Liver (tissue), 7 donors: ENCODE measurements at regions not wholly inside any gene's neighbourhood (a gene's known extent, or its start where the extent isn't known, plus 50 kb on each side); places are given as distances from the start of the nearest gene placed in this dataset.

Source experiments
- DNase-seq: peaks from one replicate; pipeline ENCODE4 v3.0.0-alpha.2; 2017; ENCODE audit warnings: low spot score
- H3K27ac ChIP-seq, 2 donors: one replicate each; pipeline ENCODE4 v1.7.0; 2013; ENCODE audit warnings: inconsistent platforms in 2 of 2, low read length in 2 of 2, control low read depth in 1 of 2, low read depth in 1 of 2, mild to moderate bottlenecking in 1 of 2
- H3K27me3 ChIP-seq, 4 donors: one replicate each; pipeline versions ENCODE4 v1.6.1 to v1.7.0; 2013; ENCODE audit warnings: low read length in 3 of 4, inconsistent platforms in 1 of 4, mild to moderate bottlenecking in 1 of 4, moderate library complexity in 1 of 4; ENCODE audit not compliant: control insufficient read depth in 4 of 4, insufficient read depth in 4 of 4
- H3K36me3 ChIP-seq, 4 donors: one replicate each; pipeline versions ENCODE4 v1.6.1 to v1.7.0; 2013; ENCODE audit warnings: low read length in 3 of 4, mild to moderate bottlenecking in 3 of 4, low read depth in 1 of 4, moderate library complexity in 1 of 4; ENCODE audit not compliant: control insufficient read depth in 4 of 4, insufficient read depth in 3 of 4
- H3K4me1 ChIP-seq, 4 donors: one replicate each; pipeline versions ENCODE4 v1.6.1 to v1.7.0; 2013; ENCODE audit warnings: low read length in 3 of 4, mild to moderate bottlenecking in 3 of 4, moderate library complexity in 1 of 4; ENCODE audit not compliant: control insufficient read depth in 4 of 4, insufficient read depth in 4 of 4
- H3K4me3 ChIP-seq, 3 donors: one replicate each; pipeline versions ENCODE4 v1.6.1 to v1.7.0; 2013; ENCODE audit warnings: low read length in 3 of 3, control low read depth in 1 of 3, low read depth in 1 of 3, mild to moderate bottlenecking in 1 of 3
- H3K9ac ChIP-seq, 2 donors: one replicate each; pipeline ENCODE4 v1.7.0; 2013; ENCODE audit warnings: low read length in 2 of 2, mild to moderate bottlenecking in 2 of 2, moderate library complexity in 2 of 2, control low read depth in 1 of 2, low read depth in 1 of 2
- H3K9me3 ChIP-seq, 4 donors: one replicate each; pipeline versions ENCODE4 v1.6.1 to v1.7.0; 2013; ENCODE audit warnings: low read length in 3 of 4; ENCODE audit not compliant: control insufficient read depth in 4 of 4
- ATF3 ChIP-seq: IDR thresholded peaks from 2 replicates; pipeline ENCODE4 v1.6.1; 2016; ENCODE audit warnings: antibody characterized with exemption
- CTCF ChIP-seq: fragments of 150-350 bp; IDR thresholded peaks from 2 replicates; pipeline ENCODE4 v1.5.1; 2017; ENCODE audit warnings: improper control_type of control experiment, low read depth, low read length; ENCODE audit not compliant: missing input control
- EGR1 ChIP-seq, 2 donors: IDR thresholded peaks; 2 replicates each; pipeline ENCODE4 v1.6.1; 2016 to 2018; ENCODE audit warnings: antibody characterized with exemption in 2 of 2, low read depth in 2 of 2
- FOXA1 ChIP-seq: IDR thresholded peaks from 2 replicates; pipeline ENCODE4 v1.6.1; 2016; ENCODE audit warnings: antibody characterized with exemption
- GABPA ChIP-seq, 2 donors: IDR thresholded peaks in 1 of 2; conservative IDR thresholded peaks in 1 of 2; 2 replicates each; pipeline ENCODE4 v1.6.1; 2016; ENCODE audit warnings: antibody characterized with exemption in 2 of 2, mild to moderate bottlenecking in 1 of 2, moderate library complexity in 1 of 2
- HNF4A ChIP-seq, 2 donors: conservative IDR thresholded peaks; 2 replicates each; pipeline ENCODE4 v1.6.1; 2016; ENCODE audit warnings: antibody characterized with exemption in 2 of 2, mild to moderate bottlenecking in 2 of 2
- HNF4G ChIP-seq: IDR thresholded peaks from 2 replicates; pipeline ENCODE4 v1.6.1; 2016; ENCODE audit warnings: antibody characterized with exemption
- JUND ChIP-seq, 2 donors: IDR thresholded peaks; 2 replicates each; pipeline ENCODE4 v1.6.1; 2016; ENCODE audit warnings: antibody characterized with exemption in 2 of 2
- MAX ChIP-seq: IDR thresholded peaks from 2 replicates; pipeline ENCODE4 v1.6.1; 2016; ENCODE audit warnings: antibody characterized with exemption
- NR2F2 ChIP-seq: IDR thresholded peaks from 2 replicates; pipeline ENCODE4 v1.6.1; 2016; ENCODE audit warnings: antibody characterized with exemption
- RAD21 ChIP-seq, 2 donors: IDR thresholded peaks; 2 replicates each; pipeline ENCODE4 v1.6.1; 2016; ENCODE audit warnings: antibody characterized with exemption in 2 of 2, mild to moderate bottlenecking in 2 of 2
- REST ChIP-seq: IDR thresholded peaks from 2 replicates; pipeline ENCODE4 v1.6.1; 2016; ENCODE audit warnings: antibody characterized with exemption, mild to moderate bottlenecking
- RXRA ChIP-seq, 2 donors: IDR thresholded peaks; 2 replicates each; pipeline ENCODE4 v1.6.1; 2017 to 2018; ENCODE audit warnings: antibody characterized with exemption in 2 of 2, mild to moderate bottlenecking in 1 of 2
- SP1 ChIP-seq: IDR thresholded peaks from 2 replicates; pipeline ENCODE4 v1.6.1; 2018; ENCODE audit warnings: antibody characterized with exemption, mild to moderate bottlenecking
- TAF1 ChIP-seq: conservative IDR thresholded peaks from 2 replicates; pipeline ENCODE4 v1.6.1; 2016; ENCODE audit warnings: antibody characterized with exemption, mild to moderate bottlenecking
- YY1 ChIP-seq: IDR thresholded peaks from 2 replicates; pipeline ENCODE4 v1.6.1; 2016; ENCODE audit warnings: antibody characterized with exemption, mild to moderate bottlenecking
- ZBTB33 ChIP-seq: IDR thresholded peaks from 2 replicates; pipeline ENCODE4 v1.6.1; 2016; ENCODE audit warnings: antibody characterized with exemption
- donor health status: healthy.
- donor health status: healthy.
- donor health status: healthy.
- donor health status: healthy.

- Histone ChIP-seq H3K27me3 (no peaks in the 10 kb centered on the region), H3K9me3 (peaks cover 0 to 2% (median 0%) of the 10 kb centered on the region in 4 donors), H3K27ac (no peak overlapping the region), H3K4me1 (no peaks in the 10 kb centered on the region), H3K4me3 (no peak overlapping the region), H3K36me3 (no peaks in the 10 kb centered on the region), H3K9ac (no peak overlapping the region)
- DNase-seq, result no peak
- TF ChIP-seq MAX, result no peak
- TF ChIP-seq YY1, result no peak
- no peak for TF ChIP-seq NR2F2
- no peak for TF ChIP-seq EGR1 (IDR thresholded peaks at IDR 0.05; ENCODE audit: low read depth in 2 of 2)
- no peak for TF ChIP-seq ATF3
- no peak for TF ChIP-seq RXRA (IDR thresholded peaks at IDR 0.05)
- TF ChIP-seq SP1, result no peak
- no peak for TF ChIP-seq HNF4G
- no peak for TF ChIP-seq REST
- TF ChIP-seq CTCF, result no peak
- TF ChIP-seq JUND (IDR thresholded peaks at IDR 0.05), result no peak
- no peak for TF ChIP-seq TAF1
- TF ChIP-seq HNF4A (conservative IDR thresholded peaks at IDR 0.05), result no peak
- TF ChIP-seq FOXA1, result no peak
- no peak for TF ChIP-seq RAD21 (IDR thresholded peaks at IDR 0.05)
- TF ChIP-seq ZBTB33, result no peak
- TF ChIP-seq GABPA (IDR thresholded peaks at IDR 0.05 in 1 of 2, conservative IDR thresholded peaks at IDR 0.05 in 1 of 2), result no peak
Measured at GRCh38 chrX:63959975-63960374, 175.0 kb upstream of the ARHGEF9 start.
